H1 (cell line): ENCODE measurements at regions not wholly inside any gene's neighbourhood (a gene's known extent, or its start where the extent isn't known, plus 50 kb on each side); places are given as distances from the start of the nearest gene placed in this dataset.

Experiments used
- CTCF ChIA-PET: fragments of 300-600 bp; sonication (Branson Sonifier 250); formaldehyde crosslinking; loops from one replicate; lab custom pipeline; 2021; ENCODE audit not compliant: partially characterized antibody; lab: Charles Lee
- POLR2A ChIA-PET: fragments of 300-600 bp; sonication (Branson Sonifier 250); formaldehyde crosslinking; loops from one replicate; lab custom pipeline; 2021; ENCODE audit warnings: inconsistent platforms; ENCODE audit not compliant: partially characterized antibody; lab: Charles Lee
- DNase-seq, 2 experiments: peaks; one replicate each; pipeline versions ENCODE4 v3.0.0 to v3.0.0-alpha.2; 2010 to 2022; ENCODE audit warnings: low spot score in 2 of 2, low read depth in 1 of 2, mixed read lengths in 1 of 2
- FAIRE-seq: peaks from 2 replicates; lab custom pipeline; 2011; peaks lifted over from hg19 to GRCh38; lab: Jason Lieb, UNC
- H2AFZ ChIP-seq: 2 replicates; pipeline ENCODE4 v1.8.1; 2012; ENCODE audit warnings: low read length, inconsistent platforms
- H2AK5ac ChIP-seq: 2 replicates; pipeline ENCODE4 v1.6.1; 2013; ENCODE audit warnings: low read depth, low read length
- H2BK120ac ChIP-seq: replicated peaks from 2 replicates; pipeline ENCODE3; 2013; ENCODE audit warnings: low read depth, low read length, inconsistent platforms
- H2BK12ac ChIP-seq: 2 replicates; pipeline ENCODE4 v1.6.1; 2013; ENCODE audit warnings: low read depth, low read length
- H2BK15ac ChIP-seq: 2 replicates; pipeline ENCODE4 v1.6.1; 2013; ENCODE audit warnings: low read length
- H2BK20ac ChIP-seq: 2 replicates; pipeline ENCODE4 v1.6.1; 2013; ENCODE audit warnings: low read length
- H2BK5ac ChIP-seq: 2 replicates; pipeline ENCODE4 v1.6.1; 2013; ENCODE audit warnings: low read depth, low read length
- H3K14ac ChIP-seq: 2 replicates; pipeline ENCODE4 v1.6.1; 2013; ENCODE audit warnings: inconsistent platforms; ENCODE audit not compliant: insufficient read length
- H3K18ac ChIP-seq: 2 replicates; pipeline ENCODE4 v1.6.1; 2013; ENCODE audit warnings: low read length; ENCODE audit errors: extremely low read depth
- H3K23ac ChIP-seq: 2 replicates; pipeline ENCODE4 v1.6.1; 2013; ENCODE audit warnings: inconsistent platforms; ENCODE audit not compliant: insufficient read length
- H3K23me2 ChIP-seq: 2 replicates; pipeline ENCODE4 v1.6.1; 2013; ENCODE audit warnings: low read depth, low read length
- H3K27ac ChIP-seq: 2 replicates; pipeline ENCODE4 v1.6.1; 2011; ENCODE audit warnings: low read depth, low read length, inconsistent platforms
- H3K27me3 ChIP-seq, 4 experiments: replicated peaks in 1 of 4; 1 replicate in 1 of 4; 2 replicates in 3 of 4; pipeline versions ENCODE4 v1.6.1 to v1.8.1; 2011 to 2013; ENCODE audit warnings: low read length in 3 of 4, mild to moderate bottlenecking in 3 of 4, inconsistent platforms in 2 of 4, mixed read lengths in 2 of 4, moderate library complexity in 1 of 4; ENCODE audit not compliant: control insufficient read depth in 3 of 4, insufficient read depth in 3 of 4; ENCODE audit errors: extremely low read depth in 1 of 4
- H3K36me3 ChIP-seq, 4 experiments: 2 replicates each; pipeline versions ENCODE4 v1.6.1 to v1.8.1; 2011 to 2013; ENCODE audit warnings: mild to moderate bottlenecking in 4 of 4, low read length in 3 of 4, moderate library complexity in 2 of 4, control low read depth in 1 of 4, inconsistent platforms in 1 of 4; ENCODE audit not compliant: insufficient read depth in 4 of 4, control insufficient read depth in 2 of 4
- H3K4ac ChIP-seq: replicated peaks from 2 replicates; pipeline ENCODE3; 2013; ENCODE audit warnings: low read length, low read depth, mixed read lengths, inconsistent platforms; ENCODE audit not compliant: insufficient read length
- H3K4me1 ChIP-seq, 4 experiments: replicated peaks in 1 of 4; 1 replicate in 1 of 4; 2 replicates in 3 of 4; pipeline versions ENCODE4 v1.6.1 to v1.8.1; 2011 to 2013; ENCODE audit warnings: low read length in 3 of 4, inconsistent platforms in 2 of 4, mixed read lengths in 1 of 4; ENCODE audit not compliant: insufficient read depth in 4 of 4, control insufficient read depth in 3 of 4
- H3K4me2 ChIP-seq, 2 experiments: 2 replicates each; pipeline versions ENCODE4 v1.6.1 to v1.8.1; 2011 to 2013; ENCODE audit warnings: low read depth in 2 of 2, low read length in 2 of 2, control low read depth in 1 of 2, inconsistent platforms in 1 of 2, mild to moderate bottlenecking in 1 of 2; ENCODE audit not compliant: insufficient read depth in 1 of 2
- H3K4me3 ChIP-seq, 4 experiments: fragments of 200-600, 300-600 bp in 1 of 4; sonication (generic), shearing (Covaris generic), sonication (Bioruptor Twin) in 1 of 4; 2 replicates each; pipeline versions ENCODE4 v1.5.1 to v1.8.1; 2011 to 2016; ENCODE audit warnings: low read length in 4 of 4, low read depth in 3 of 4, control low read depth in 2 of 4, inconsistent platforms in 2 of 4, mild to moderate bottlenecking in 2 of 4, mixed read lengths in 1 of 4, moderate library complexity in 1 of 4; ENCODE audit not compliant: insufficient read depth in 2 of 4; ENCODE audit errors: extremely low read depth in 1 of 4
- H3K56ac ChIP-seq: replicated peaks from 2 replicates; pipeline ENCODE3; 2013; ENCODE audit warnings: low read depth, mild to moderate bottlenecking, mixed read lengths, low read length, inconsistent platforms; ENCODE audit not compliant: insufficient read length
- H3K79me1 ChIP-seq: 2 replicates; pipeline ENCODE4 v1.6.1; 2013; ENCODE audit warnings: low read depth, low read length, control low read depth
- H3K79me2 ChIP-seq, 2 experiments: 2 replicates each; pipeline versions ENCODE4 v1.6.1 to v1.8.1; 2012 to 2013; ENCODE audit warnings: low read length in 2 of 2, mild to moderate bottlenecking in 2 of 2, inconsistent platforms in 1 of 2; ENCODE audit not compliant: insufficient read depth in 2 of 2, control insufficient read depth in 1 of 2
- H3K9ac ChIP-seq, 4 experiments: replicated peaks in 1 of 4; 1 replicate in 1 of 4; 2 replicates in 3 of 4; pipeline versions ENCODE4 v1.6.1 to v1.8.1; 2011 to 2013; ENCODE audit warnings: low read depth in 3 of 4, low read length in 3 of 4, control low read depth in 2 of 4, mild to moderate bottlenecking in 2 of 4, moderate library complexity in 2 of 4, inconsistent platforms in 1 of 4; ENCODE audit errors: extremely low read depth in 1 of 4
- H3K9me3 ChIP-seq, 2 experiments: 2 replicates each; pipeline versions ENCODE4 v1.6.1 to v1.8.1; 2012 to 2013; ENCODE audit warnings: mild to moderate bottlenecking in 2 of 2, moderate library complexity in 2 of 2, control low read depth in 1 of 2, inconsistent platforms in 1 of 2, low read depth in 1 of 2, low read length in 1 of 2, mixed read lengths in 1 of 2; ENCODE audit not compliant: insufficient read depth in 2 of 2
- H4K20me1 ChIP-seq, 2 experiments: replicated peaks in 1 of 2; 2 replicates each; pipeline versions ENCODE3 to v1.8.1; 2011 to 2013; ENCODE audit warnings: inconsistent platforms in 2 of 2, low read length in 2 of 2, mild to moderate bottlenecking in 1 of 2; ENCODE audit not compliant: insufficient read depth in 2 of 2, control insufficient read depth in 1 of 2
- H4K5ac ChIP-seq: 2 replicates; pipeline ENCODE4 v1.6.1; 2013; ENCODE audit warnings: low read length, low read depth, mixed read lengths, inconsistent platforms; ENCODE audit not compliant: insufficient read length
- H4K8ac ChIP-seq: 2 replicates; pipeline ENCODE4 v1.8.0; 2013; ENCODE audit warnings: mild to moderate bottlenecking, moderate library complexity, low read length, inconsistent platforms; ENCODE audit not compliant: insufficient read depth; ENCODE audit errors: extremely low read depth
- H4K91ac ChIP-seq: replicated peaks from 2 replicates; pipeline ENCODE3; 2013; ENCODE audit warnings: low read length, mixed read lengths, inconsistent platforms; ENCODE audit not compliant: insufficient read length
- ATF2 ChIP-seq: IDR thresholded peaks from 2 replicates; pipeline ENCODE4 v1.6.1; 2012; ENCODE audit warnings: low read length, inconsistent platforms
- CHD2 ChIP-seq: IDR thresholded peaks from 2 replicates; pipeline ENCODE4 v1.6.1; 2012; ENCODE audit warnings: low read length, improper control_type of control experiment
- CTBP2 ChIP-seq: IDR thresholded peaks from 2 replicates; pipeline ENCODE4 v1.7.0; 2011; ENCODE audit warnings: borderline replicate concordance, mild to moderate bottlenecking, moderate library complexity, mixed read lengths, low read length; ENCODE audit not compliant: insufficient read depth, insufficient read length
- RAD21 ChIP-seq, 2 experiments: IDR thresholded peaks in 1 of 2; conservative IDR thresholded peaks in 1 of 2; 2 replicates each; pipeline ENCODE4 v1.6.1; 2011; ENCODE audit warnings: low read depth in 2 of 2, low read length in 2 of 2, improper control_type of control experiment in 1 of 2, inconsistent platforms in 1 of 2, mild to moderate bottlenecking in 1 of 2, moderate library complexity in 1 of 2
- WGBS, 2 experiments: shearing (Covaris generic) in 1 of 2; methylation state at CpG; one replicate each; pipeline versions ENCODE4 v1.1.6 to v1.1.7; 2013 to 2015; ENCODE audit warnings: low lambda C conversion rate in 2 of 2, mixed read lengths in 2 of 2, inconsistent platforms in 1 of 2, low coverage in 1 of 2, missing lambda C conversion rate in 1 of 2; ENCODE audit not compliant: insufficient replicate concordance in 2 of 2, insufficient coverage in 1 of 2, insufficient read length in 1 of 2; ENCODE audit errors: extremely low coverage in 1 of 2, missing lambda C conversion rate in 1 of 2; 5-methylcytosine and 5-hydroxymethylcytosine counted together
- TF ChIP-seq, protein P1 (sequence below), 3 experiments: IDR thresholded peaks; 1 replicate in 2 of 3; 2 replicates in 1 of 3; pipeline versions ENCODE4 v1.5.1 to v1.6.1; 2011; ENCODE audit warnings: low read length in 3 of 3, mild to moderate bottlenecking in 3 of 3, inconsistent platforms in 2 of 3, low read depth in 1 of 3, moderate library complexity in 1 of 3; ENCODE audit not compliant: insufficient read depth in 1 of 3; ENCODE audit errors: control extremely low read depth in 1 of 3

DNA sequence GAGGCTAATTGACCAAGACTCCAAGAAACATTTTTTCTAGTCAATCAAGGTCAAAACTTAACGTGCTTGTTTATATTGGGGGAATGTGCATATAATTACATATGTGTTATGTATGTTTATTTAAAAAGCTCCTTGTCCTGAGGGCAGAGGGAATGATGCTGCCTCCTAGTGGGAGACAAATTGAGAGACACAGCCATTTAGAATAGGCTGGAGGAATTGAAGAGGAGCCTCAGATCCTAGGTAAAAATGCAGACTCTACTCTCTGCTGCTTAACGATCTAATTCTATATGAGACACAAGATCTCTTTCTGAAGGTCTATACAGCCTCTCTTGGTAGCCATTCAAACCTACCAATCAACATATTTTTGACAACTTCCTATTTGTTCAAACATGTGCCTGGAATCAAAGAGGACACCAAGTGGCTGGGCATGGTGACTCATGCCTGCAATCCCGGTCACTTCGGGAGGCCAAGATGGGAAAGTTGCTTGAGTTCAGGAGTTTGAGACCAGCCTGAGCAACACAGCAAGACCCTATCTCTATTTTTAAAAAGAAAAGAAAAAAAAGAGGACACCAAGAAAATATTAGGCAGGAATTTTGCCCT is 136.6 kb upstream of the ZNF648 start:
- no peak overlapping the region for H3K56ac ChIP-seq
- H2BK5ac ChIP-seq: no peak overlapping the region
- no peak overlapping the region for H4K91ac ChIP-seq
- H3K23me2 ChIP-seq: no peaks in the 10 kb centered on the region
- no peaks in the 10 kb centered on the region for H3K9me3 ChIP-seq
- H4K8ac ChIP-seq: no peak overlapping the region
- H2BK12ac ChIP-seq: no peak overlapping the region
- DNase-seq: no peak
- H3K27ac ChIP-seq: no peak overlapping the region
- FAIRE-seq: no peak
- POLR2A ChIA-PET: no interaction called here
- H4K5ac ChIP-seq: no peak overlapping the region
- H3K4ac ChIP-seq: no peak overlapping the region
- CTCF ChIA-PET: interaction anchor here (0.6 to 4.4 kb wide), 36 partner anchors 8 to 325 kb away, joined by 3 to 50 read pairs (median 4); no protein-coding TSS in a partner anchor
- H3K18ac ChIP-seq: no peak overlapping the region
- H4K20me1 ChIP-seq: no peaks in the 10 kb centered on the region
- no peak overlapping the region for H2AFZ ChIP-seq
- TF ChIP-seq ATF2 (no peak), RAD21 (IDR thresholded peaks at IDR 0.05 in 1 of 2, conservative IDR thresholded peaks at IDR 0.05 in 1 of 2; ENCODE audit: low read depth in 2 of 2, low read length in 2 of 2) (peak; percentile 51 to 58), CHD2 (no peak), CTBP2 (no peak)
- TF ChIP-seq, protein P1, sequence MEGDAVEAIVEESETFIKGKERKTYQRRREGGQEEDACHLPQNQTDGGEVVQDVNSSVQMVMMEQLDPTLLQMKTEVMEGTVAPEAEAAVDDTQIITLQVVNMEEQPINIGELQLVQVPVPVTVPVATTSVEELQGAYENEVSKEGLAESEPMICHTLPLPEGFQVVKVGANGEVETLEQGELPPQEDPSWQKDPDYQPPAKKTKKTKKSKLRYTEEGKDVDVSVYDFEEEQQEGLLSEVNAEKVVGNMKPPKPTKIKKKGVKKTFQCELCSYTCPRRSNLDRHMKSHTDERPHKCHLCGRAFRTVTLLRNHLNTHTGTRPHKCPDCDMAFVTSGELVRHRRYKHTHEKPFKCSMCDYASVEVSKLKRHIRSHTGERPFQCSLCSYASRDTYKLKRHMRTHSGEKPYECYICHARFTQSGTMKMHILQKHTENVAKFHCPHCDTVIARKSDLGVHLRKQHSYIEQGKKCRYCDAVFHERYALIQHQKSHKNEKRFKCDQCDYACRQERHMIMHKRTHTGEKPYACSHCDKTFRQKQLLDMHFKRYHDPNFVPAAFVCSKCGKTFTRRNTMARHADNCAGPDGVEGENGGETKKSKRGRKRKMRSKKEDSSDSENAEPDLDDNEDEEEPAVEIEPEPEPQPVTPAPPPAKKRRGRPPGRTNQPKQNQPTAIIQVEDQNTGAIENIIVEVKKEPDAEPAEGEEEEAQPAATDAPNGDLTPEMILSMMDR (IDR thresholded peaks at IDR 0.05; ENCODE audit: control extremely low read depth in 1 of 3, insufficient read depth in 1 of 3, low read depth in 1 of 3, low read length in 3 of 3): peak in 2 of 3 experiments; percentile 40 to 65; a peak in 2 of 4 replicates
- H3K14ac ChIP-seq: no peak overlapping the region
- H2AK5ac ChIP-seq: no peak overlapping the region
- H3K4me3 ChIP-seq: no peak overlapping the region
- no peak overlapping the region for H3K23ac ChIP-seq
- WGBS, 2 experiments: 85% methylated on average over 2 of the region's 4 CpGs; no CpG with 5 or more reads in 1 of the 2 experiments
- H2BK20ac ChIP-seq: no peak overlapping the region
- no peaks in the 10 kb centered on the region for H3K79me1 ChIP-seq
- H2BK15ac ChIP-seq: no peak overlapping the region
- H3K36me3 ChIP-seq: no peaks in the 10 kb centered on the region
- H2BK120ac ChIP-seq: no peak overlapping the region
- no peaks in the 10 kb centered on the region for H3K79me2 ChIP-seq
- H3K4me1 ChIP-seq: no peaks in the 10 kb centered on the region
- no peak overlapping the region for H3K4me2 ChIP-seq
- H3K9ac ChIP-seq: no peak overlapping the region
- no peaks in the 10 kb centered on the region for H3K27me3 ChIP-seq
